Endodermal cell (in vitro differentiated cells): ENCODE measurements at regions not wholly inside any gene's neighbourhood (a gene's known extent, or its start where the extent isn't known, plus 50 kb on each side); places are given as distances from the start of the nearest gene placed in this dataset.

Source experiments
- DNase-seq: peaks from one replicate; pipeline ENCODE4 v3.0.0-alpha.2; 2017
- H3K27ac ChIP-seq: 2 replicates; pipeline ENCODE4 v1.5.1; 2013; ENCODE audit warnings: mild to moderate bottlenecking, low read depth, low read length, moderate library complexity
- H3K27me3 ChIP-seq: 2 replicates; pipeline ENCODE4 v1.6.1; 2013; ENCODE audit warnings: mild to moderate bottlenecking, low read length, moderate library complexity; ENCODE audit not compliant: insufficient read depth, control insufficient read depth, poor library complexity, severe bottlenecking
- H3K36me3 ChIP-seq: 2 replicates; pipeline ENCODE4 v1.7.0; 2013; ENCODE audit warnings: mild to moderate bottlenecking, low read length, moderate library complexity; ENCODE audit not compliant: control insufficient read depth, insufficient read depth
- H3K4me1 ChIP-seq: one replicate; pipeline ENCODE4 v1.7.0; 2013; ENCODE audit warnings: low read length; ENCODE audit not compliant: control insufficient read depth, insufficient read depth
- H3K4me3 ChIP-seq: 2 replicates; pipeline ENCODE4 v1.5.1; 2013; ENCODE audit warnings: mild to moderate bottlenecking, low read length, moderate library complexity
- H3K9ac ChIP-seq: 2 replicates; pipeline ENCODE4 v1.6.1; 2013; ENCODE audit warnings: mild to moderate bottlenecking, low read length, moderate library complexity; ENCODE audit not compliant: poor library complexity, severe bottlenecking; ENCODE audit errors: extremely low read depth
- H3K9me3 ChIP-seq: 2 replicates; pipeline ENCODE4 v1.6.1; 2013; ENCODE audit warnings: mild to moderate bottlenecking, low read length, moderate library complexity; ENCODE audit not compliant: control insufficient read depth
- H3K27ac Mint-ChIP-seq: 2 replicates; pipeline ENCODE4 v1.8.0; 2020; ENCODE audit warnings: mixed read lengths
- H3K27me3 Mint-ChIP-seq: 2 replicates; pipeline ENCODE4 v1.8.0; 2021; ENCODE audit warnings: mild to moderate bottlenecking, mixed read lengths; ENCODE audit not compliant: insufficient read depth
- H3K36me3 Mint-ChIP-seq: 2 replicates; pipeline ENCODE4 v1.8.0; 2020; ENCODE audit warnings: low read depth, mixed read lengths
- H3K4me1 Mint-ChIP-seq: 2 replicates; pipeline ENCODE4 v1.8.0; 2020; ENCODE audit warnings: mixed read lengths
- H3K4me3 Mint-ChIP-seq: 2 replicates; pipeline ENCODE4 v1.8.0; 2020; ENCODE audit warnings: mild to moderate bottlenecking, moderate library complexity, mixed read lengths
- H3K9me3 Mint-ChIP-seq: 2 replicates; pipeline ENCODE4 v1.8.0; 2020; ENCODE audit warnings: mild to moderate bottlenecking, mixed read lengths
- CTCF ChIP-seq: fragments of 200-600 bp; sonication (generic); conservative IDR thresholded peaks from 2 replicates; pipeline ENCODE4 v1.5.0; 2021; ENCODE audit warnings: antibody characterized with exemption, mild to moderate bottlenecking
- WGBS, 2 experiments: methylation state at CpG; one replicate each; pipeline versions ENCODE4 v1.1.5 to v1.1.7; 2013; ENCODE audit warnings: missing lambda C conversion rate in 2 of 2, mixed read lengths in 1 of 2; ENCODE audit not compliant: insufficient coverage in 1 of 2, insufficient read length in 1 of 2; 5-methylcytosine and 5-hydroxymethylcytosine counted together

GRCh38 chrX:69365755-69366154 lies 138.4 kb upstream of the NALF2 start:
- no peaks in the 10 kb centered on the region for H3K36me3 ChIP-seq
- Mint-ChIP-seq H3K27me3 (peaks cover 3% of the 10 kb centered on the region), H3K27ac (no peak overlapping the region), H3K4me1 (no peaks in the 10 kb centered on the region), H3K4me3 (no peak overlapping the region), H3K36me3 (no peaks in the 10 kb centered on the region), H3K9me3 (peaks cover 48% of the 10 kb centered on the region)
- H3K9ac ChIP-seq, result no peak overlapping the region
- no peak overlapping the region for H3K27ac ChIP-seq
- TF ChIP-seq CTCF, result no peak
- no peaks in the 10 kb centered on the region for H3K27me3 ChIP-seq
- H3K4me3 ChIP-seq, result no peak overlapping the region
- no peaks in the 10 kb centered on the region for H3K4me1 ChIP-seq
- no peak for DNase-seq
- WGBS, 2 experiments, result 89% methylated on average over 1 of the region's 1 CpG; no CpG with 5 or more reads in 1 of the 2 experiments
- no peaks in the 10 kb centered on the region for H3K9me3 ChIP-seq

GRCh38 chrX:69365349-69365748 lies 138.8 kb upstream of the NALF2 start:
- Mint-ChIP-seq H3K4me1 (no peaks in the 10 kb centered on the region), H3K36me3 (no peaks in the 10 kb centered on the region), H3K27ac (no peak overlapping the region), H3K27me3 (peaks cover 3% of the 10 kb centered on the region), H3K9me3 (peaks cover 46% of the 10 kb centered on the region), H3K4me3 (no peak overlapping the region)
- H3K4me1 ChIP-seq, result no peaks in the 10 kb centered on the region
- no peak overlapping the region for H3K27ac ChIP-seq
- H3K27me3 ChIP-seq, result no peaks in the 10 kb centered on the region
- no CpG with 5 or more reads among the region's 1 CpG for WGBS, 2 experiments
- no peaks in the 10 kb centered on the region for H3K36me3 ChIP-seq
- DNase-seq, result no peak
- no peaks in the 10 kb centered on the region for H3K9me3 ChIP-seq
- no peak overlapping the region for H3K9ac ChIP-seq
- no peak overlapping the region for H3K4me3 ChIP-seq
- TF ChIP-seq CTCF, result no peak

- Mint-ChIP-seq H3K4me3 (no peak overlapping the region), H3K27me3 (peaks cover 3% of the 10 kb centered on the region), H3K4me1 (no peaks in the 10 kb centered on the region), H3K9me3 (peaks cover 38% of the 10 kb centered on the region), H3K27ac (no peak overlapping the region), H3K36me3 (no peaks in the 10 kb centered on the region)
- H3K9ac ChIP-seq, result no peak overlapping the region
- no peaks in the 10 kb centered on the region for H3K4me1 ChIP-seq
- no peaks in the 10 kb centered on the region for H3K36me3 ChIP-seq
- H3K4me3 ChIP-seq, result no peak overlapping the region
- H3K9me3 ChIP-seq, result no peaks in the 10 kb centered on the region
- 93 to 100% methylated on average over 1 to 4 of the region's 4 CpGs for WGBS, 2 experiments
- no peak for DNase-seq
- TF ChIP-seq CTCF, result no peak
- no peak overlapping the region for H3K27ac ChIP-seq
- H3K27me3 ChIP-seq, result no peaks in the 10 kb centered on the region
Observed at GRCh38 chrX:69362856-69363255, 141.3 kb upstream of the NALF2 start.
